H9 (cell line): ENCODE measurements at regions not wholly inside any gene's neighbourhood (a gene's known extent, or its start where the extent isn't known, plus 50 kb on each side); places are given as distances from the start of the nearest gene placed in this dataset.

Source experiments
- DNase-seq: peaks from one replicate; pipeline ENCODE4 v3.0.0-alpha.2; 2017
- H2AFZ ChIP-seq: one replicate; pipeline ENCODE4 v1.6.1; 2013; ENCODE audit warnings: mild to moderate bottlenecking, low read length, control low read depth, moderate library complexity
- H2AK5ac ChIP-seq: 2 replicates; pipeline ENCODE4 v1.6.1; 2013; ENCODE audit warnings: low read length, control low read depth, mixed read lengths; ENCODE audit not compliant: insufficient read length
- H2BK120ac ChIP-seq: one replicate; pipeline ENCODE4 v1.6.1; 2013; ENCODE audit warnings: low read depth, mild to moderate bottlenecking, low read length, control low read depth, inconsistent platforms; ENCODE audit not compliant: poor library complexity, severe bottlenecking
- H2BK12ac ChIP-seq: 2 replicates; pipeline ENCODE4 v1.6.1; 2013; ENCODE audit warnings: low read length, control low read depth, mixed read lengths, low read depth; ENCODE audit not compliant: insufficient read length
- H2BK15ac ChIP-seq: 2 replicates; pipeline ENCODE4 v1.6.1; 2013; ENCODE audit warnings: low read depth, low read length, control low read depth
- H2BK20ac ChIP-seq: one replicate; pipeline ENCODE4 v1.6.1; 2013; ENCODE audit warnings: low read depth, mild to moderate bottlenecking, low read length, control low read depth, inconsistent platforms; ENCODE audit not compliant: poor library complexity, severe bottlenecking
- H2BK5ac ChIP-seq: 2 replicates; pipeline ENCODE4 v1.6.1; 2013; ENCODE audit warnings: low read length, control low read depth, mixed read lengths; ENCODE audit not compliant: insufficient read length
- H3K14ac ChIP-seq: 2 replicates; pipeline ENCODE4 v1.6.1; 2013; ENCODE audit warnings: low read length, control low read depth; ENCODE audit not compliant: insufficient read depth
- H3K18ac ChIP-seq: 2 replicates; pipeline ENCODE4 v1.6.1; 2013; ENCODE audit warnings: low read depth, mild to moderate bottlenecking, mixed read lengths, low read length, control low read depth; ENCODE audit not compliant: insufficient read length
- H3K23ac ChIP-seq: 2 replicates; pipeline ENCODE4 v1.6.1; 2013; ENCODE audit warnings: low read length, control low read depth, mixed read lengths, low read depth; ENCODE audit not compliant: insufficient read length
- H3K23me2 ChIP-seq: 2 replicates; pipeline ENCODE4 v1.6.1; 2013; ENCODE audit warnings: low read depth, mild to moderate bottlenecking, mixed read lengths, low read length, control low read depth; ENCODE audit not compliant: insufficient read length, poor library complexity, severe bottlenecking
- H3K27ac ChIP-seq: 2 replicates; pipeline ENCODE4 v1.5.1; 2013; ENCODE audit warnings: low read length, control low read depth, mixed read lengths, low read depth; ENCODE audit not compliant: insufficient read length
- H3K27me3 ChIP-seq: 2 replicates; pipeline ENCODE4 v1.6.1; 2013; ENCODE audit warnings: low read length, control low read depth, inconsistent platforms; ENCODE audit not compliant: insufficient read depth
- H3K4ac ChIP-seq: 2 replicates; pipeline ENCODE4 v1.6.1; 2013; ENCODE audit warnings: low read depth, mild to moderate bottlenecking, control low read depth, inconsistent platforms, low read length, moderate library complexity
- H3K4me1 ChIP-seq: 2 replicates; pipeline ENCODE4 v1.6.1; 2013; ENCODE audit warnings: low read length, control low read depth, inconsistent platforms; ENCODE audit not compliant: insufficient read depth
- H3K4me2 ChIP-seq: 2 replicates; pipeline ENCODE4 v1.6.1; 2013; ENCODE audit warnings: low read length, control low read depth, mixed read lengths; ENCODE audit not compliant: insufficient read length, insufficient read depth
- H3K56ac ChIP-seq: 2 replicates; pipeline ENCODE4 v1.6.1; 2013; ENCODE audit warnings: low read depth, mild to moderate bottlenecking, mixed read lengths, low read length, control low read depth; ENCODE audit not compliant: insufficient read length
- H3K79me1 ChIP-seq: 2 replicates; pipeline ENCODE4 v1.6.1; 2013; ENCODE audit warnings: low read depth, mild to moderate bottlenecking, moderate library complexity, low read length, control low read depth, inconsistent platforms; ENCODE audit not compliant: insufficient read depth, poor library complexity, severe bottlenecking
- H3K79me2 ChIP-seq: 2 replicates; pipeline ENCODE4 v1.6.1; 2013; ENCODE audit warnings: low read length, control low read depth, inconsistent platforms; ENCODE audit not compliant: insufficient read depth
- H3K9ac ChIP-seq: 2 replicates; pipeline ENCODE4 v1.6.1; 2013; ENCODE audit warnings: low read length, control low read depth, mixed read lengths; ENCODE audit not compliant: insufficient read length; ENCODE audit errors: extremely low read depth
- H3K9me3 ChIP-seq: one replicate; pipeline ENCODE4 v1.6.1; 2013; ENCODE audit warnings: low read depth, low read length, inconsistent platforms; ENCODE audit not compliant: control insufficient read depth
- H3T11ph ChIP-seq: one replicate; pipeline ENCODE4 v1.6.1; 2013; ENCODE audit warnings: mild to moderate bottlenecking, low read length, control low read depth, inconsistent platforms
- H4K20me1 ChIP-seq: one replicate; pipeline ENCODE4 v1.6.1; 2013; ENCODE audit not compliant: control insufficient read depth, insufficient read length, insufficient read depth
- H4K5ac ChIP-seq: 2 replicates; pipeline ENCODE4 v1.6.1; 2013; ENCODE audit warnings: low read depth, mild to moderate bottlenecking, mixed read lengths, low read length, control low read depth; ENCODE audit not compliant: insufficient read length
- H4K8ac ChIP-seq: replicated peaks from 2 replicates; pipeline ENCODE4 v1.6.1; 2013; ENCODE audit warnings: low read length, control low read depth, mixed read lengths, low read depth; ENCODE audit not compliant: insufficient read length
- H4K91ac ChIP-seq: 2 replicates; pipeline ENCODE4 v1.6.1; 2013; ENCODE audit warnings: low read depth, mild to moderate bottlenecking, moderate library complexity, mixed read lengths, low read length, control low read depth; ENCODE audit not compliant: insufficient read length
- H3K27ac Mint-ChIP-seq, 3 experiments: 2 replicates in 2 of 3; 3 replicates in 1 of 3; pipeline ENCODE4 v1.8.0; 2020 to 2021; ENCODE audit warnings: mixed read lengths in 3 of 3, mild to moderate bottlenecking in 1 of 3, moderate library complexity in 1 of 3
- H3K27me3 Mint-ChIP-seq: 2 replicates; pipeline ENCODE4 v1.8.0; 2021; ENCODE audit warnings: low read depth, mild to moderate bottlenecking, moderate library complexity, mixed read lengths
- H3K36me3 Mint-ChIP-seq, 3 experiments: 2 replicates in 2 of 3; 3 replicates in 1 of 3; pipeline ENCODE4 v1.8.0; 2020 to 2021; ENCODE audit warnings: low read depth in 3 of 3, mixed read lengths in 3 of 3; ENCODE audit not compliant: insufficient read depth in 1 of 3
- H3K4me1 Mint-ChIP-seq, 2 experiments: 2 replicates each; pipeline ENCODE4 v1.8.0; 2020; ENCODE audit warnings: mixed read lengths in 2 of 2
- H3K4me3 Mint-ChIP-seq, 2 experiments: 2 replicates in 1 of 2; 3 replicates in 1 of 2; pipeline ENCODE4 v1.8.0; 2020 to 2021; ENCODE audit warnings: mild to moderate bottlenecking in 2 of 2, mixed read lengths in 2 of 2, moderate library complexity in 1 of 2
- H3K9me3 Mint-ChIP-seq, 2 experiments: 2 replicates in 1 of 2; 3 replicates in 1 of 2; pipeline ENCODE4 v1.8.0; 2020; ENCODE audit warnings: mild to moderate bottlenecking in 2 of 2, mixed read lengths in 2 of 2, moderate library complexity in 1 of 2
- CTCF ChIP-seq: fragments of 200-600 bp; sonication (generic); conservative IDR thresholded peaks from 3 replicates; pipeline ENCODE4 v1.8.0; 2021; ENCODE audit warnings: antibody characterized with exemption, mild to moderate bottlenecking
- WGBS: extraction: QIAGEN DNeasy Blood & Tissue Kit; methylation state at CpG from one replicate; pipeline ENCODE4 v1.1.7; 2013; ENCODE audit warnings: missing lambda C conversion rate, low lambda C conversion rate, mixed read lengths; ENCODE audit not compliant: insufficient read length; ENCODE audit errors: extremely low coverage; 5-methylcytosine and 5-hydroxymethylcytosine counted together

- Histone ChIP-seq H4K91ac (no peak overlapping the region), H2BK15ac (no peak overlapping the region), H3K56ac (no peak overlapping the region), H3K79me2 (no peaks in the 10 kb centered on the region), H3K4ac (no peak overlapping the region), H4K20me1 (no peaks in the 10 kb centered on the region), H2AFZ (no peak overlapping the region), H3K18ac (no peak overlapping the region), H4K8ac (no peak overlapping the region), H3K23me2 (no peaks in the 10 kb centered on the region), H3T11ph (no peak overlapping the region), H3K27ac (no peak overlapping the region), H3K14ac (no peak overlapping the region), H3K9me3 (no peaks in the 10 kb centered on the region), H4K5ac (no peak overlapping the region), H2BK5ac (no peak overlapping the region), H2BK12ac (no peak overlapping the region), H3K79me1 (no peaks in the 10 kb centered on the region), H3K9ac (no peak overlapping the region), H3K23ac (no peak overlapping the region), H3K27me3 (no peaks in the 10 kb centered on the region), H3K4me1 (no peaks in the 10 kb centered on the region), H2BK120ac (no peak overlapping the region), H3K4me2 (no peak overlapping the region), H2AK5ac (no peak overlapping the region), H2BK20ac (no peak overlapping the region)
- TF ChIP-seq CTCF, result no peak
- no peaks in the 10 kb centered on the region for H3K36me3 Mint-ChIP-seq
- no peaks in the 10 kb centered on the region for H3K9me3 Mint-ChIP-seq
- no peak for DNase-seq
- no peak overlapping the region for H3K27ac Mint-ChIP-seq
- no peak overlapping the region for H3K4me3 Mint-ChIP-seq
- no peaks in the 10 kb centered on the region for H3K27me3 Mint-ChIP-seq
- no CpG with 5 or more reads among the region's 5 CpGs for WGBS
- no peaks in the 10 kb centered on the region for H3K4me1 Mint-ChIP-seq
Measured at GRCh38 chr2:188770296-188770695, 203.9 kb upstream of the COL3A1 start.
